ENCODE measurements at regions not wholly inside any gene's neighbourhood (a gene's known extent, or its start where the extent isn't known, plus 50 kb on each side); places are given as distances from the start of the nearest gene placed in this dataset.
"Not testable (repeated sequence)": the region's sequence is repeated elsewhere in the genome, so short reads cannot be mapped to it uniquely, and the experiment has no call there.

DNA sequence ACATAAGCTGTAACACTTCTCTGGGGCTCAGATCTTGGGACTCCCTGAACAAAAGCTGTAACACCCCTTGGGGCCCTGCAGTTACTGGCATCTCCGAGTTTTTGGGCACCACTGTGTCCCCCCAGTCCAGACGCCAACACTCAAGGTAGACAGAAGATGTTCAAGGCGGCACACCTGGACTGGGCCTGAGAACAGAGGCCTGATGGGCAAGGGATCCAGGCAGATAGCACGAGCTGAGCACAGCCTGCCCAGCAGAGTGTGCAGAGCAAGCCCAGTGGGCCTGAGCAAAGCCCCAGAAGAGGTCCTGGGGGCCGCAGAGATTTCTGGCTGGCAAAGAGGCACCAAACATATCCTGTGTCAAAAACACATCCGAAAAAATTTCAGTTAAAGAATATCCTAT is 1163.3 kb upstream of the PRR20A start:
- no peak for DNase-seq (ENCODE audit: low read depth)

DNA sequence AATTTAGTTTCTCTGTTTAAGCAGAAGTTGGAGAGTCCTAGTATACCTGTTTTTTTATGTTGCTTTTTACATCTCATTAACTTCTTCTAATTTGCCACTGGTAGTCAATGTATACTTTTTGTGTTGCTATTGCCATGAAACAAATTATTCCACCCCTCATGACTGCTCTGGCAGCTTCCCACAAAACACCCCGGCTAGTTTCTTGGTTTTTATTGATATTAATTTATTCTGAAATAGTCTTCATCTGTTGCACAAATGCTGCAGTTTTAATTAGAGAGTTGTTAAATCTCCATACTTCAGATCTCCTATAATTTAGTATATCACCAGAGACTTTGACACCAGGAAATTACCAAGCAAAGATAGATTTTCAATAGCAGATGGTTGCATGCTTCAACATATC is 1159.3 kb upstream of the PRR20A start:
- no peak for DNase-seq (ENCODE audit: low read depth)

DNA sequence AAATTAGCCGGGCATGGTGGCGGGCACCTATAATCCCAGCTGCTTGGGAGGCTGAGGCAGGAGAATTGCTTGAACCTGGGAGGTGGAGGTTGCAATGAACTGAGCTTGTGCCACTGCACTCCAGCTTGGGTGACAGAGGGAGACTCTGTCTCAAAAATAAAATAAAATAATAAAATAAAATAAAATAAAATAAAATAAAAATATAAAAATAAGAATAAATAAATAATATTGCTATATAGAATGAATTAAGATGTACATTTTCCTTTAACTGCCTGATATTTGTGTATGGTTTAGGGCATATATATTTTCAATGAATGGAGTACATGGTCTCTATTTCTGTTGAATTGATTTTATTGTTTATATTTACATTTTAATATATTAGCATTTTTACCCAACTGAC is 1156.7 kb upstream of the PRR20A start:
- not testable (repeated sequence) for DNase-seq (ENCODE audit: low read depth)

DNA sequence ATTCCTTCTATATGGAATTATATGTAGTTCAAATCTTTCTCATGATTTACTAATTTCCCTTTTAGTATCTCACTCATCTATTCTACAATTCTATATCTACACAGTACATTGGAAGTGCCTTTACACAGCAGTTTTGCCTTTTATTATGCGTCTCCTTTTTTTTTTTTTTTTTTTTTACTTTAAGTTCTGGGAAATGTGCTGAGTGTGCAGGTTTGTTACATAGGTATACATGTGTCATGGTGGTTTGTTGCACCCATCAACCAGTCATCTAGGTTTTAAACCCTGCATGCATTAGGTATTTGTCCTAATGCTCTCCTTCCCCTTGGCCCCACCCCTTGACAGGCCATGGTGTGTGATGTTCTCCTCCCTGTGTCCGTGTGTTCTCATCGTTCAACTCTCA is 1150.1 kb upstream of the PRR20A start:
- DNase-seq (ENCODE audit: low read depth): no peak

DNA sequence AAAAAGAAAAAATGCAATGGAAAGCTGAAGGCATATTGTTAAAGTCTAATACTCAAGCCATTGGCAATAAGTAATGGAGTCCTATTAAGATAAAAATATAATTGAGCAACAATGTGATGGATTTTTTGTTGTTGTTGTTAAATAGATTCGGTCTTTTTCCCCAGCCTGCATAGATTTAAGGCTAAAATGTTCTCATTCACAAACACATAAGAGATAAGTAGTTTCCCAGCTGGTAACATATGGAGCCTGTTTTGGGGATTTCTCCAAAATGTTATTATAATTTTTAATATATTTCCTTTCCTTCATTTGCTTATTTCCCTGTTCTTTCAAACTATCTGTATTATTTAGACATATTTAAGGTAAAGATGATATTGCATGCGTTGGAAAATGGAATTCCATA is 1149.1 kb upstream of the PRR20A start:
- DNase-seq (ENCODE audit: low read depth): no peak

DNA sequence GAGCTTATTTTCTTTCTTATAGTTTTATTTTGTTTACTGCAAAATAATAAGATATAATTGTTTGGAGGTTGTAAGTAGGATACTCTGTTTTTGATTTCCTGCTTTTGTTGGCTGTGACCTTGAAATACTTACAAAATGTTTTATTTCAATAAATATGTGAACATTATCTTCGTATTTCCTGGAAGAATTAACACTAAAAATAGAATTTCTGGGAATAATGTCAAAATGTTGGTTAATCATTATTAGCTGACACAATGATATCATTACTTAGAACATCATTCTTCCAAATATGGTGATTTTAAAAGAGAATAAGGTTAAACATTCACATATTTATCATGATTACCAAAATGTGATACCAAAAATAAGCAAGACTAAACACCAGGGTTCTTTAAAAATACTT is 1148.6 kb upstream of the PRR20A start:
- no peak for DNase-seq (ENCODE audit: low read depth)

DNA sequence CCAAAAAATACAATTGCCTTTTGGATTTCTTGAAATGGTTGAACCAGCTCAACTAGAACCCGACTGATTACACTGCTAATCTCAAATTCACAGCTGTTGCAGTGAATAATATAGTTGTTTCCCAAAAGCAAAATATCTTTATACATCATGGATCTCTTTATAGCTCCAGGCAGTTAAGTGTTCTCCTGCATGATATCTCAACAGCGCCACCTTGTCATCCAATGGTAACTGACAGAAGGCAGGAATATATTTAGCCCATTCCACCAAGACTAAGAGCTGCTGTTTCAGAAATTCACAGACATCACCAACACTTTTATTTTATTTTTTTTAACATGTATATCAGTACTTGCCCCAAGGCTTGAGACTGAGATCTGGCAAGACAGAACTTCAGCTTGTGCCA is 1141.0 kb upstream of the PRR20A start:
- DNase-seq (ENCODE audit: low read depth): no peak

DNA sequence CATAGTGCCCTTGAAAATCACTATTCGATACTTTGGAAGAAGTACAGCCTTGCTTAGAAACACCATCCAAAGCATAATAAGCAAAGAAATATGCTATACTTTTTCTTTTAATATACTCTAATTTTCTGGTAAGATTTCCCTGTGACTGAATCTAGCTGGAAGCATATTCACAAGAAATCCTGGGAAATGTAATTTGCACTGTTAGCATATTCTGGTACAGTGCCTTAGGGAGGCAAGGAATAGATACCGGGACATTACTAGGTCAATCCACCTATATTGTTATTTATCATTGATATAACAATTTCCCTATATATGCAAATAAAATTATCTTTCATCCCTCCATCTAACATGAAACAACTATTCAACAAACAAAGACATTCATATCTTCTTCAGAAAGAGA is 1131.3 kb upstream of the PRR20A start:
- no peak for DNase-seq (ENCODE audit: low read depth)

DNA sequence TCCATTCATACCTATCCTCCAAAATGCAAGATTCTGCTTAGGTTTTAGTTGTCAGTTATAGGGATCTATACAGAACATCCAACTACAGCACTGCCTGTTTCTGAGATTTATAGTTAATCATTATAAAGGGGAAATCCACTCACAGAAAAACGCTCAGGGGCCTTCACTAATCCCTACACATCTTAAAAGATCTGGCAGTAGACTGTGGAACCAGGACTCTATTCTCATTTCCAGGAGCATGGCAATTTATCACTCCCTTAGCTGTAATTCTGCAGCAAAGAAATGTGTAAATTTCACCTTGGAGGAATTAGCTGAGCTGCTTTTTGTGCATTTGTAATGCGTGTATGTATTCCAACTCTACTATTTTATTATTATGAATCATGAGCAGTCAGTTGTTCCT is 1128.1 kb upstream of the PRR20A start:
- no peak for DNase-seq (ENCODE audit: low read depth)

DNA sequence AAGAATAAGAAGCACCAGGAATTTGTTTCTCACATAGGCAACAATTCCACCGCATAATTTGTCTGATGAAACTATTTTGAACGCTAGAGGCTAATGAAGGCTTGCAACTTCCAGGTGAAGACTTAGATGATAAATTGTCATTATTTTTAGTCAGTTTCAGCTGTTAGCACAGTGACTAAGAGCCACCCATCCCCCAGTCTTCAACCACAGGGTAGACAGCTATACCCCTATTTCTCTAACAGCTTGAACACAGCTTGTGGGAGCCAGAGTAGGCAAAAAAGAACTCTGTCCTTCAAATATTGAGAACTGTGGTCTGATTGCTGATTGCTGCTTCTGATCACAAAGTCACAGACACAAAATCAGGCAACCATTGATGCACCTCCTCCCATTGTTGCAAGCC is 1124.8 kb upstream of the PRR20A start:
- DNase-seq (ENCODE audit: low read depth): no peak

DNA sequence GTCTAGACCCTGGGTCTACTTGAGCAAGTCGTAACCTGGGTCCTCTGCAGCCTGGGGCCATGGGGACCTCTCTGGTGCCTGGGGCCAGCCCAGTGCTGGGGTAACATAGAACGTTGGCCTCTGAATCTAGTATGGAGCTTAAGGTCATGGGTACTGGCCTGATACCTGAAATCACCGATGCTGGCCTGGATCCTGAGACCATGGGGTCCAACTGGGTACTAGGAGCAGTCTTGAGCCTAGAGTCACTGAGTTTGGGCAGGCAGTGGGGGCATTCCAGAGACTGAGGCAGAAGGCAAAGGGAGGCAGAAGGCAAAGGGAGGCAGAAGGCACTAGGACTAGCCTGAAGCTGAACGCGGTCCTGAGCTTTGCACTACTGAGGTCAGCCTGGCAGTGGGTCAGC is 1121.1 kb upstream of the PRR20A start:
- DNase-seq (ENCODE audit: low read depth): no peak

DNA sequence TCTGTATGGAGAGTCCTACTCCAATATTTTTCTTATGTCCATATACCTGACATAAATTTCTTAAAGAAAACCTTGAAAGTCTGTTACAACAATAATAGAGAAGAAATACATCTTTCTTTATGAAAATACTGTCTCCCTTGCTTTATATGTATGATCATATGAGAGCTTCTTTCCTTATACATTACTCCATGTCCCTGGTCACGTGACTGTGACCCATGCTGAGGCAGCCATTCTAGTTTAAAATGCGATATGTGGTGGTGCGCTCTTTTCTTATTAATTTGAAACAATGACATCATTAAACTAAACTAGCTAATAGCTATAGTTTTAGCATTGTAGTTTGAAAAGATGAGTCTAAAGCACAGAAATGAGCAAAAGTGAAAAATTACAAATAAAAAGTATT is 1120.3 kb upstream of the PRR20A start:
- DNase-seq (ENCODE audit: low read depth): no peak

DNA sequence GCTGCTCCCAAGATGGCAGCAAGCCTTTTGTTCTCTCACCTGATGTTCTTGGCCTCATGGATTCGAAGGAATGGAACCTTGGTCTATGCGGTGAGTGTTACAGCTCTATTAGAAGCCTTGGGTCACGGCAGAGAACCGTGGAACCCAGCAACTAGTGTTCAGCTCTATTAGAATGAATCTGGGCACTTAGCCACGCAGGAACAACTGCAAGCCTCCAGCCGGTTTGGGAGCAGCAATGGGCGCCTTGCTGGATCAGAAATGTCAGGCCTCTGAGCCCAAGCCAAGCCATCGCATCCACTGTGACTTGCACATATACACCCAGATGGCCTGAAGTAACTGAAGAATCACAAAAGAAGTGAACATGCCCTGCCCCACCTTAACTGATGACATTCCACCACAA is 1100.7 kb upstream of the PRR20A start:
- no peak for DNase-seq (ENCODE audit: low read depth)

DNA sequence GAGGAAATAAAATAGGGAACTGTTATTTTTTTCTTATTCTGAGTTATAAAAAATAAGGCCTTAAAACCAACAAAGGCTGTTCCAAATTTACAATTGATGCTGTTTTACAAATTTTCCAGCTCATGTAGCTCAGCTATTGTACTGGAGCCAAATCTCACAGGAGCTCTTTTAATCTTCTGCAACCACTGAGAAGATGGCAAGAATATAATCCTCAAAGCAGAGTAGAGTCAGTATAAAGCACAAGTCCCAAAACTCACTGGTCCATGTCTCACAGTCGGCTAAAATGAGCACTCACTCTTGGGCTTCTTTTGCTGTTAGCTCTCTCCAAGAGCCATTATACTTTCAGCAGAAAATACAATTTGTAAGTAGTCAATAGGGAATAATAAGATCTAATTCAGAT is 1074.4 kb upstream of the PRR20A start:
- no peak for DNase-seq (ENCODE audit: low read depth)

DNA sequence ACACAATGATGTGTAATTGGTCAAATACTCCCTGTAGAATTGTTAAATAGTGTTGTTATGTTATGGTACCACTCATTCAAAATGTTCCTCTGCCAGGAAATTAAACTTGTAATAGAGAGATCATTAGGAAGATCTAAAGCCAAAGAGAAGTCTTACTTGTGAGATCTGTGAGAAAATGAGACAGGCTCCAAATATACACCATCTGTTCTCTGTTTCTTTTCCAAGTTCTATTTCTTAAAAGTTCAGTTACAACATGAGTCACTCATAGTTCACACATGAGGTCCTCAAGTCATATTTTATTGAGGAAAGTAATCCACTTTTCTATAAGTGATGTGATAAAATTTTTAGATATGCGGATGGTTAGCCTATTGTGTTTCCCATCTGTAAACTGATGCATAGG is 1038.1 kb upstream of the PRR20A start:
- DNase-seq (ENCODE audit: low read depth): no peak

DNA sequence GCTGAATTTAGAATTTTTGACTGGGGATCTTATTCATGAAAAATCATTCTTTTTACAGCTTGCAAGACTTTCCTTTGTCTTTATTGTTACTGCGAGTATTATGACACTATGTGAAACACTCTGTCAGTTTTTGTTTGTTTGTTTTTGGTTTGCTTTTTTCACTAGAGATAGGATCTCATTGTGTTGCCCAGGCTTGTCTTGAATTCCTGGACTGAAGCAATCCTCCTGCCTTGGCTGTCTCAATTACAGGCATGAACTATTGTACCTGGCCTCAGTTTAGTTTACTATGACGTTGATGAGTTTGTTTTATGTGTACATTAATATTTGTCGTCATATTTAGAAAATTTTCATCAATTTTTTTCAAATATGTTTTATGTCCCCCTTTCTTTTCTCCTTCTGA is 1030.0 kb upstream of the PRR20A start:
- DNase-seq (ENCODE audit: low read depth): no peak

DNA sequence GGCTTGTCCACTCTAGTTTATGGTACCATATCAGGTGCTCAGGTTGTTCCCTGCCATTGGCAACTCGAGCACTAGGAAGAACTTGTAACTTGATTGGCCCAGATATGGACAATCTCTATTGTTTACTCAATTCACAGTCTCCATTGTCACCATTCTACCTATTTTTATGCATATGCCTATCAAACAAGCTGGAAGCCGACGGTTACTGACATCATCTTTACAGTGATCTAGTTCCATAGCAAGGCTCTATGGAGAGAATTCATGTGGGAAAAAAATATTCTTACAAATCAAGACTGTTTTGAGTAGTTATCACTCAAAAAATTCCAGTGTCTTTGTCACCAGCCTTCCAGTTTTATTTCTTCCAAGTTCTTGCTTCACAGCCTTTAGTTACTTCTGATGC is 1006.2 kb upstream of the PRR20A start:
- DNase-seq (ENCODE audit: low read depth): no peak

DNA sequence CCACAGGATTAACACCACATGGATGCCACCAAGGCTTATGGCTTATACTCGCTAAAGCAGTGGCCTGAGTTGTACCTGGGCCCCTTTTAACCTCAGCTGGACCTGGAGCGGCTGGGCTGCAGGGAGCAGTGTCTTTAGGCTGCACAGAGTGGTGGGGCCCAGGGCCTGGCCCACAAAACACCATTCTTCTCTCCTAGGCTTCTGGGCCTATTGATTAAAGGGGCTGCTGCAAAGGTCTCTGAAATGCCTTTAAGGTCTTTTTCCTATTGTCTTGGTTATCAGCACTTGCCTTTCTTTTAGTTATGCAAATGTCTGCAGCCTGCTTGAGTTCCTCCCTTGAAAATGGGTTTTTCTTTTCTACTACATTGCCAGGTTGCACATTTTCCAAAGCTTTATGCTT is 973.9 kb upstream of the PRR20A start:
- no peak for DNase-seq (ENCODE audit: low read depth)

DNA sequence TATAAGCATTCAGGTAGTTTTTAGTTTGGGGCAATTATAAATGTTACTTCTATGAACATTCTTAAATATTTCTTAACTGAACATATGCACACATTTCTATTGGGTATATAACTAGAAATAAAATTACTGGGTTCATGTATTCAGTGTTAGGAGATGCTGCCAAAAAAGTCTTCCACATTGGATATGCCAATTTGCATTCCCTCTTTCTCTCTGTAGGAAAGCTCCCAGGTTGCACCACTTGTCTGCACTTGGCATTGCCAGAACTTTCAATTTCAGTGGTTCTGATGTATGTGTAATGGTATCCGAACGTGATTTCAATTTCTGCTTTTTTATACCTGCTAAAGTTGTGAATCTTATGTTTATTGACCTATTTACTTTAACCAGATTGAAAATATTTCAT is 972.1 kb upstream of the PRR20A start:
- no peak for DNase-seq (ENCODE audit: low read depth)

DNA sequence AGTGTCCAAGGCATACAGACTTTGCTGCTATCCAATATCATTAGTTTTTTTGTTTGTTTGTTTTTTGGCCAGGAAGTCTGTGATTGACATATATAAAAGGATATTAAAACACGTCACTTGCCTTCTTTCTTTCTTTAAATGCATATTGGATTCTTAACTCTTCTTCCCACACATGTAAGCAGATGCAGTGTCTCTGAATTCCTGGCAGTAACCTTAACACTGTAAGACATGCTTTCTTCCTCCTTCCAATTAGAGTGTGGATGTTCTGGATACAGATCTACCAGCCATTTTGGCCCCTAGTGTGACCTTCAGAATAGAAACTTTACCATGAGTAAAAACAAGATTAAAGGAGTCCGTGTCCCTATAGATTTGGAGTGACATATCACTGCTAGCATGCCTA is 967.4 kb upstream of the PRR20A start:
- no peak for DNase-seq (ENCODE audit: low read depth)

DNA sequence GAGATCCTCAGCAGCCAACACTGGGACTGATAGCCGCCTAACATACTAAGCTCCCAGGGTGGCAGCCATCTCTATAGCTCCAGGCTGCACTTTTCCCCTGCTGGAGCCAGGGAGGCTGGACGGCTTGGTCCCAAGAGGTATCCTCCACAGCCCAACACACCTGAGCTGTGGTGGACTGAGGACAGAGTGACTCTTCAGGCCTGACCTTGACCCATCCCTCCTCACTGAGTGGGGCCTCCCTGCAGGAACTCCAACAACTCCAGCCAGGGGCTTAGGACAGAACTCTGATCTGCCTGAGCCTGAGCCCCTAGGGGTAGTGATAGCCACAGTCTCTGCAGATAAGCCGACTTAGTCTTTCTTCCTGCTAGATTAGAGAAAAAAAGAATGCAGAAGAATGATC is 958.1 kb upstream of the PRR20A start:
- DNase-seq (ENCODE audit: low read depth): no peak

DNA sequence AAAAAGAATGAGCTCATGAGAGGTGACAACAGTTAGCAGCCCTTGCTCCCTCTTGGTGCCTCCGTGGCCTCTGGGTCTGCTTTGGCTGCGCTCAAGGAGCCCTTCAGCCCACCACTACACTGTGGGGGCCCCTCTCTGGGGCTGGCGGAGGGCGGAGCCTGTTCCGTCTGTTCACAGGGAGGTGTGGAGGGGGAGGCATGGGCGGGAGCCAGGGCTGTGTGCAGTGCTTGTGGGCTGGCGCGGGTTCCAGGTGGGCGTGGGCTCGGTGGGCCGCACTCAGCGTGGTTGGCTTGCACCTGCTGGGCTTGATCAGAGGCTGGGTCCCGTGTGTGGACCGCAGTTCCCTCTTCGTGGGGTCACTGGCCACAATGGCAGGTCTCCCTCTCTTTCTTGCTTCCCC is 953.4 kb upstream of the PRR20A start:
- DNase-seq (ENCODE audit: low read depth): no peak

DNA sequence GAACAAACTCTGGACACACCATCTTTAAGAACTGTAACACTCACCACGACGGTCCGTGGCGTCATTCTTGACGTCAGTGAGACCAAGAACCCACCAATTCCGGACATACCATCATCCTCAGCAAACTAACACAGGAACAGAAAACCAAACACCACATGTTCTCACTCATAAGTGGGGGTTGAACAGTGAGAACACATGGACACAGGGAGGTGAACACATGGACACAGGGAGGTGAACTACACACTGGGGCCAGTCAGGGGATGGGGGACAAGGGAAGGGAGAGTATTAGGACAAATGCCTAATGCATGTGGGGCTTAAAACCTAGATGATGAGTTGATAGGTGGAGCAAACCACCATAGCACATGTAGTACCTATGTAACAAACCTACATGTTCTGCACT is 952.1 kb upstream of the PRR20A start:
- DNase-seq (ENCODE audit: low read depth): not testable (repeated sequence)

DNA sequence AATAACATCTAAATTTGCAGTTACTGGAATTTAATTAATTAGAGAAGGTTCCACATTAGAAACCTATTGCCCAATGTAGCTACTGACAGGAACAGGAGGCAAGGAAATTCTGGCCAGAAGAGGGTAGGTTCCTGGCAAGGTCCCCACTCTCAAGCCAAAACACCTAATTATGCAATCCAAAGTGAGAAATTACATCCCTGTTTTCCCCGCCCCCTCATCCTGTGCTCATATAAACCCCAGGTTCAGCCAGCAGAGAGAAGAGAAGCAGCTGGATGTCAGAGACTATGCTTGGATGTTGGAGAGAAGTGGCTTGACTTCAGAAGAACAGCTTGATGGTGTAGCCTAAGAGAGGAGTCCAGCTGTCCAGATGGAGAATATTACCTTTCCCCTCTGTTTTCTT is 951.3 kb upstream of the PRR20A start:
- DNase-seq (ENCODE audit: low read depth): no peak

DNA sequence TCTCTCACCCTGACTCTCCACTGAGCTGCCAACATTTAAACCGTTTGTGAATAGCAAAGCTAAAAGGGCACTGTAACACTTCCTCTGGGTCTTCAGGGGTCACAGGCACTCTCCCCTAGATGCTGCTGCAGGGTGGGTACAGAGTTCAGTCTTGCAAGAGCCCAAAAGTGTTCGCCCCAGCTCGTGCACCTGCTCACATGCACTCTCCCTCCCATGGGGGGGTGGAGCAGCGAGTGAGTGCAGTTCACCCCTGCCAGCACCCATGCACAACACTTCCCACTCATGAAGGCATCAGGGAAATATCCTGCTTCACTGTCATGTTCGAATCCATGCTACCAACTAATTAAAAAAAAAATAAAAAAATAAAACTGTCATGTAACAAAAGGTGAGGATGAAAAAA is 950.7 kb upstream of the PRR20A start:
- DNase-seq (ENCODE audit: low read depth): no peak

DNA sequence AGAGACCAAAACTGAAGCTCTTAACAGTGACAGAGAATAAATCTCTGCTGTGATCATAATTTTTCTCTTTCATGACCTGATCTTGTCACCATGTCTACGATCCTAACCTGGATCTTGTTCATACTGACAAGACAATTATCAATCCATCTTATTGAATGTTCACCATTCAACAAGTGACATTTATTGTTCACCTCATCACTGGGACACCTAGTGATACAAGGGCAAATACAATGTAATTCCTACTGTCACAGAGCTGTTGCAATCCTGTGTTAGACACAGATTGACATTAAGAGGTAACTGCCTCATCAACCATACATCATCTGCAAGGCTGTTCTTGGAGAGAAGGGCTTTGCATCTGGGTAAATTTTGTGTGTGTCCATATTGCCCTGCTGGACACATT is 942.4 kb upstream of the PRR20A start:
- no peak for DNase-seq (ENCODE audit: low read depth)

All from activated gamma-delta T cell treated with anti-CD3 and anti-CD28 coated beads, Interleukin-2, amount 50 U/mL, for 16 hours (primary cell).